CD4-positive, alpha-beta T cell treated with Interleukin-10 for 1 hour (primary cell): ENCODE measurements at regions not wholly inside any gene's neighbourhood (a gene's known extent, or its start where the extent isn't known, plus 50 kb on each side); places are given as distances from the start of the nearest gene placed in this dataset.
"Not testable (repeated sequence)": the region's sequence is repeated elsewhere in the genome, so short reads cannot be mapped to it uniquely, and the experiment has no call there.

ENCODE experiments used
- DNase-seq: peaks from one replicate; pipeline ENCODE4 v3.0.0-alpha.2; 2020

GRCh38 chr16:22722551-22723541, 91.1 kb upstream of the HS3ST2 start:
- DNase-seq = not testable (repeated sequence)

- no peak for DNase-seq
Observed at GRCh38 chr16:22726868-22727267, 87.1 kb upstream of the HS3ST2 start.

DNA sequence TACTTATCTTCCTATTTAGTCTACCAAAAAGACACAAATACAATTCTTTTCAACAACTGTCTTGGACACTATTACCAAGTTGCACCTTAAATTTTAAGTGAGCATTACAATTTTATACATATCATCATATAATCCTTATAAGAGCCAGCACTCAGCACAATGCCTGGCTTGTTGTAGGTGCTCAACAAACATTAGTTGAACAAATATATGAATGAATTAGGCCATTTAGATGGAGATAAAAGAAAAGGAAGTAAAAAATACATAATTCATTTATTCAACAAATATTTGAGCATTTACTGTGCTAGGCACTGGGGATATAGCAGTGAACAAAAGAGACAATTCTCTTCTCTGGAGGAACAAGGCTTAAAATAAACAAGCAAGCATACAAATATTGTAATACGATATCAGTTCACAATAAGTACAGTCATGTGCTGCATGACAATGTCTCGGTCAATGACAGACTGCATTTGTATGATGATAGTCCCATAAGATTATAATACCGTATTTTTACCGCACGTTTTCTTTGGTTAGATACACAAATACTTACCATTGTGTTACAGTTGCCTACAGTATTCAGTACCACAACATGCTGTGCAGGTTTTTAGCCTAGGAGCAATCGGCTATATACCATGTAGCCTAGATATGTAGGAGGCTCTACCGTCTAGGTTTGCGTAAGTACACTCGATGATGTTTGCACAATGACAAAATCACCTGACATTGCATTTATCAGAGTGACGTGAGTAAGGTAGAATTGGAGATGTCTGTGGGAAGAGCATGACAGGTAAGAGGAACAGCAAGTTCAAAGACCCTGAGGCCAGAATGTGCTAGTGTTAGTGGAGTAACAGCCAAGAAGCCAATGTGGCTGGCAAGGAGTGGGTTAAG, 86.4 kb upstream of the HS3ST2 start:
- no peak for DNase-seq

DNA sequence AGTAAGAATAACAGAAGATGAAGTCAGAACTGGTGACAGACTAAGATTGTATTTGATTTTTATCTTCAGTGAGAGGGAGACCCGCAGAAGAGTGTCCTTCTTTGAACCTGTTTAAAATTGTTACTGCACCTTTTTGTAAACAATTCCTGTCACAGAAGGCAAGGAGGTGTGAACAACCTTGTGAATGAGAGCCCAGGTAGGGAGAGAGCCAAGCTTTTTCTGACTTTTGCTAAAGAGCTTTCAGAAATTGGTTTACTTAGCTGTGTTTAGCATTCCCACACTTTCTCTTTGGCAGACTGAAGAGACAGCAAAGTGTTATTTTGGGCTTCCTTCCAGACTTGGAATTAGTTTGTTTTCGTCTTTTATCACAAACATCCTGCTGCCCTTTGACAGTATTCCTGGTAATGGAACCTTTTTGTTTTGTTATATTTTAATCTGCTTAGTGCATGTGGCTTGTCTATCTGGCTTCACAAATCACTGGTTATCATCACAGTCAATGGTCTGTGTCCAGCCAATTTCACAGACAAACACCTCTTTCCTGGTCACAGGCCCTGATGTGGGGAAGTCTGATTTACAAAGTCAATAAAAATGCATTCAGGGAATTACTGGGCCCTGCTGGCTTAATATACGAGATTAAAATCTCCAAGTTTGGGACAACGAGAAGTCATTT, 85.7 kb upstream of the HS3ST2 start:
- no peak for DNase-seq

GRCh38 chr16:22732400-22732799, 81.6 kb upstream of the HS3ST2 start:
- no peak for DNase-seq

DNA sequence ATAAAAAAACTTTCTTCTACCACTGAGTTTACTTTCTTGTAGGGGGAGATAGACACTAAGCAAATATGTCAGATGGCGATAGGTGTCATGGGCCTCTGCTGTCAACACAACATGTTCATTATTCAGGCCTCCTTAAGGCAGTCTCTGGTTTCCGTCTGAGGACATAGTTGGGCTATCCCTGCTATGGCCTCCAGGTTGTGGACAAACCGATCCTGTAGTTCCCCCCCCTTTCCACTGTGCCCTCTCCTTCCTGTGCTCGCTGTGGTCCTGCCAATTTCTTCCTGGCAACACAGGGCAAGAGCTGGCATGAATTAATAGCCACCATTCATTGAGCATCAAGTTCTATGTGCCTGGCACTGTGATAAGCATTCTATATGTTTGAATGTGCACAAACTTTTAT, 81.0 kb upstream of the HS3ST2 start:
- no peak for DNase-seq

GRCh38 chr16:22734368-22734767, 79.6 kb upstream of the HS3ST2 start:
- DNase-seq = no peak

DNA sequence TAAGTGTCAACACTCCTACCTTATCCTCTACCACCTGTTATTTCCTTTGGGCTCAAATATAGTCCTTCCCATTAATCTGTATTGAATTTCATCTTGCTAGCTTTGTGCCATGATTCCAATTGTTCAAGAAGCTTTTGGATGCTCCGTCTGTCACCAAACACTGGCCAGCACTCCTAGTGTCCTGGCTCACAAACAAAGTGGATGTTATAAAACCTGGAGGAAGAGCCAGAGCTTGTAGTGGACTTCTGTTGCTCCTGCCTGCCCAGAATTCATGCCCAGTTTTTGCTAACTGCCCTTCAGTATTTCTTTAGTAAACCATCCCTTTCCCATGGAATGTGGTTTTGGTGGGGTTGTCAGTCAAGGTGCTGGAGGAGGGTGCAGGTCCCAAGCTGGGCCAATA, 77.2 kb upstream of the HS3ST2 start:
- no peak for DNase-seq

DNA sequence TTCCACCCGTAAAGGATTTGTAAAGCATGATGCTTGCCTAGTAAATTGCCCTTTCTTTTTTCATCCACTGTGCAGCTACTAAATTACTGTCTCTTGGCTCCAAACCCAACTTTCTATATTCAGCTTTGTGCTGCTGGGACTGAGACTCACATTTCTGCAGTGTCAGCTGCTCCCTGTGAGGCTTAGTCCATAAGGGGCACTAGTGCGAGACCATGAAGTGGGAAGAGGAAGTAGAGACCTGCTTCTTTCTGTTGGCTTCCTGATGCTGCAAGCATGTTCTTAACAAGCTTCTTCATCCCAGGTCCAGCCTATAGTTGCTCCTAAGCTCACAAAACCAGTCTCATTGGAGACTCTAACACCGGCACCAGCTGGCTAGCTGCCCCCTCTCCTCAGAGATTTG, 74.9 kb upstream of the HS3ST2 start:
- no peak for DNase-seq

- no peak for DNase-seq
Observed at GRCh38 chr16:22743401-22743800, 70.6 kb upstream of the HS3ST2 start.

DNA sequence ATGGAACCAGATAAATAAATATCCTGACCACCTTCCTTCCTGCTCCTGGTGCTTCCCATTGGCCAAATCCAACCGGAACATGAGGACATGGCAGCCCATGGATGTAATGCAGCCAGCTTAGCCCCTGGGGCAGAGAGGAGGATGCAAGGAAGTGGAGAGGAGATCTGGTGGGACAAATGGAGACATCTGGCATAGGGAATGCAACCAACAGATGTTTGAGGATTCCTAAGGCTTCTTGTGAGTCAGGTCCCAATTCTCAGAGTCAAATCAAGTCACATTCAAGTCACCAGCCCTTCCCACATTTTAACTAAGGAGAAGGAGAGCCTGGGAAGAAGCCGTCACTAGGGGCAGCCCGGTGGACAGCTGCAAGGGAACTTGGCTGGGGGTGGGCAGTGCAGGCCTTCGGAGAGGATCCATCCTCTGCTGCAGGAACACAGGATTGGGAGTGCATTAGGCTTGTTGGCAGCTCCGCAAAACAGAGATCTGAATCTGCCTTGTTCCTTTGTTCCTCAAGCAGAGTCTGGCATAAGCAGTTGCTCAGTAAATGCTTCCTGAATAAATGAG, 62.8 kb upstream of the HS3ST2 start:
- DNase-seq = no peak

DNA sequence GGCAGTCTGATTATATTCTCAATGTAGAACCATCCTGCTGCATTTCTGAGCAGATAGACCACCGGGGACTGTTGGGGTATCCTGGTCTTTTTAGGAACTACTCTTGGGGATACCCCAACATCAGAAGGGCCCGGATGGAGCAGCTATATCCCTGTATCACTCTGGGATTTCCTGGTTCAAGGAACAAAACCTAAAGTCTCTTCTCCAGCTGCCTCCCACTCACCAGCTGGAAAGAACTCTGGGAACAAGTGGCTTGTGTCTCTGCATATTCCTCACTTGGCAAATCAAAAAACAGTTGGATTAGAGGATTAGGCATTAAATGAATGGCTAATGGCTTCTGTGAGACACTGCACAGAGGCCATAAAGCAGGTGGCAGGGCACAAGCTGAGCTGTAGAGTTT, 62.3 kb upstream of the HS3ST2 start:
- DNase-seq = no peak

- DNase-seq = no peak
Observed at GRCh38 chr16:22753451-22753850, 60.5 kb upstream of the HS3ST2 start.

GRCh38 chr16:22754577-22754976, 59.4 kb upstream of the HS3ST2 start:
- no peak for DNase-seq

DNA sequence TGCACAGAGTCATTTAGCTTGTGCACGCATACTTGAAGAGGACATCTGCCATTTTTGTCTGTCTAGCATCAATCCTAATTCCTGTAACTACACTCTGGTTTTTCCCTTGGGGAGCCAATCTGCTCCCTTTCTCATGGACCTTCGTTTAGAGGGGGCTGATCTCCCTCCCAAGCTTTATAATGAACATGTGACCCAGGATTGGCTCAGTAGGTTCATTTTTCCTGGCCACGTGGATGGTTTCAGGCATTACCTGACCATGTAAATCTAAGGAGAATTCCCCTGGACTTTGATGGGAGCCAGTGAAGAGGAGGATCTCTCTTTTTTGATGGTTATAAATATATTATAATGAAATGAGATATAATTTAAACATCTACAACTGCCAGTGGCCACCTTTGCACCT, 56.8 kb upstream of the HS3ST2 start:
- DNase-seq = no peak

DNA sequence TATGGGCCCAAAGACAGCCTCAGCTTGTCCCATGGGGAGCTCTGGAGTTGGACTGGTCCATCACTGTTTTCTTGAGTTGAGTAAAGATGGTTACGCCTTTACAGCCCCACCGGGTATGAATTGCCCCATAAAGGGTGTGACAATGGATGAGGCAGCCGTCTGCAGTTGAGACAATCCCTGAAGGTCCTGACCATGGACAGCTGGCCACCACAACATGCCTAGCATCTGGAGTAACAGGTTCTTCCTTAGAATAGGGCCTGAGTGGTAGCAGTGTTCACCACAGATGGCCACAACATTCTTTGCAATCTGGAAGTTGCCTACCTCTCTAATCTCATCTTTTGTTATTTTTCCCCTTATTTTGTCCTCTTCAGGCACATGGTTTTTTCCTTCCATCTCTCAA, 51.5 kb upstream of the HS3ST2 start:
- DNase-seq = no peak

DNA sequence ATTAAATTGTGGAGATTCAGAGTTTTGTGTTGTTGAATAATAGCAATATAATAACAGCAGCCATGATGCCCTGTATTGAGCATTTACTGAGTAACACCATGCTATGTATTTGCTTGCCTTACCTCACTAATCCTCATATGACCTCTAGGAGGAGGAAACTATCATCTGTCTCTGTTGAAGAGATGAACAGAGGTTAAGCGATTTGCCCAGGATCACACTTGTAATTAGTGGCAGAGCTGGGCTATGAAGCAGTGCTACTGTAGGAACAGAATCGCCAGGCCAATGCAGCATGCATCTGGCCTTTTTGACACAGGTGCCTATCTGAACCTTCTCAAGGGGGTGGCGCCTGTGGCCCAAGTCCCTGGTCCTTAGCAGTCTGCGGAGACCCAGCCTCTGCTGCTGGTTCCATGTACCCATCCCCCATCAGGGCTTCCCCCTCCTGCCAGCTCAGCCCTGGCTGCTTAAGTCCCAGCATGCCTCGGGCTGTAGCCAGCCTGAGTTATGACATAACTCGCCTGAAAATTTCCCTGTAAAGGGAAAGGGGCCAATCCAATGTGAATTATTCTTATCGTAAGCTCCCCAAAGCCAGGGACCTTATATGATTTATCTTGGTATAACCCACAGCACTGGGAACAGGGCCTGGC, 50.4 kb upstream of the HS3ST2 start:
- no peak for DNase-seq
